ENCODE measurements at regions not wholly inside any gene's neighbourhood (a gene's known extent, or its start where the extent isn't known, plus 50 kb on each side); places are given as distances from the start of the nearest gene placed in this dataset.

DNA sequence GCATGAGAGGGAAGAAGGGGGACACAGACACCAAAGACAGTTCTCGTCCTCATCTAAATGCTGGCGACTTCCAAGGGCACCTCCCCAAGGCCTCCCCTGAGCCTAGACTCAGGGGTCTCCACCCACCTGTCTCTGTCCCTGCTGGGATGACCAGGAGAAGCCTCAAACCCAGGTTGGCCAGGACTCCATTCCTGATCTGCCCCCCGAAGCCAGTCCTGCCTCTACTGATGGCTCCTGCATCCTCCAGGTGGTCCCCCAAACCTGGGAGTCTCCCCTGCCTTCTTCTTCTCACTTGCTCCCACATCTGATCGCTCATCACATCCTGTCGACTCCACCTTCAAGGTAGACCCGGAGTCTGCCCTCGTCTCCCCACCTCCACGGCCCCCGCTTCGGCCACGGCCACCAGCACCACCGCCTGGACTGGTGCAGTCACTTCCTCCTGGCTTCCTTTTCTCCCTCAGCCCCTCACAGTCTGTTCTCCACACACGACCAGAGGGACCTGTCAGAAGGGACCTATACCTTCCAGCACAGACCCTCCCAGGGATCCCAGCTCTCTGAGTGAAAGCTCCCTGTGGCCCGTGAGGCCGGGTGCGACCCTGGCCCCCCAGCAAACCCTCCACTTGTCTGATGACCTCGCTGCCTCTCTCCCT lies 92.1 kb downstream of the CEBPB start:
- H3K79me2 ChIP-seq (ENCODE audit: insufficient read depth, low read length) = no peaks in the 10 kb centered on the region
- H2AFZ ChIP-seq (ENCODE audit: low read length) = no peak overlapping the region
- H3K9ac ChIP-seq (ENCODE audit: low read depth, low read length, poor library complexity, severe bottlenecking) = no peak overlapping the region
- H3K4me2 ChIP-seq (ENCODE audit: low read depth, low read length, poor library complexity, severe bottlenecking) = no peak overlapping the region
- H3K9me3 ChIP-seq (ENCODE audit: insufficient read depth, low read depth, low read length) = no peaks in the 10 kb centered on the region
- H3K36me3 ChIP-seq (ENCODE audit: insufficient read depth, low read length) = no peaks in the 10 kb centered on the region
- no peak for TF ChIP-seq EZH2phosphoT487 (IDR thresholded peaks at IDR 0.05; ENCODE audit: borderline replicate concordance)
- TF ChIP-seq, protein P1, sequence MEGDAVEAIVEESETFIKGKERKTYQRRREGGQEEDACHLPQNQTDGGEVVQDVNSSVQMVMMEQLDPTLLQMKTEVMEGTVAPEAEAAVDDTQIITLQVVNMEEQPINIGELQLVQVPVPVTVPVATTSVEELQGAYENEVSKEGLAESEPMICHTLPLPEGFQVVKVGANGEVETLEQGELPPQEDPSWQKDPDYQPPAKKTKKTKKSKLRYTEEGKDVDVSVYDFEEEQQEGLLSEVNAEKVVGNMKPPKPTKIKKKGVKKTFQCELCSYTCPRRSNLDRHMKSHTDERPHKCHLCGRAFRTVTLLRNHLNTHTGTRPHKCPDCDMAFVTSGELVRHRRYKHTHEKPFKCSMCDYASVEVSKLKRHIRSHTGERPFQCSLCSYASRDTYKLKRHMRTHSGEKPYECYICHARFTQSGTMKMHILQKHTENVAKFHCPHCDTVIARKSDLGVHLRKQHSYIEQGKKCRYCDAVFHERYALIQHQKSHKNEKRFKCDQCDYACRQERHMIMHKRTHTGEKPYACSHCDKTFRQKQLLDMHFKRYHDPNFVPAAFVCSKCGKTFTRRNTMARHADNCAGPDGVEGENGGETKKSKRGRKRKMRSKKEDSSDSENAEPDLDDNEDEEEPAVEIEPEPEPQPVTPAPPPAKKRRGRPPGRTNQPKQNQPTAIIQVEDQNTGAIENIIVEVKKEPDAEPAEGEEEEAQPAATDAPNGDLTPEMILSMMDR (conservative IDR thresholded peaks at IDR 0.05; ENCODE audit: low read length) = no peak
- H3K4me3 ChIP-seq (ENCODE audit: low read length, poor library complexity, severe bottlenecking) = no peak overlapping the region
- no peaks in the 10 kb centered on the region for H3F3A ChIP-seq (ENCODE audit: low read depth)
- H4K20me1 ChIP-seq (ENCODE audit: insufficient read depth, low read length, poor library complexity, severe bottlenecking) = no peaks in the 10 kb centered on the region
- H3K4me1 ChIP-seq (ENCODE audit: insufficient read depth, low read length, poor library complexity, severe bottlenecking) = peaks cover 6% of the 10 kb centered on the region
- no peaks in the 10 kb centered on the region for H3K9me2 ChIP-seq (replicated peaks; ENCODE audit: low read depth, low read length)
- H3K27me3 ChIP-seq (ENCODE audit: insufficient read depth, low read length, poor library complexity, severe bottlenecking) = no peaks in the 10 kb centered on the region

DNA sequence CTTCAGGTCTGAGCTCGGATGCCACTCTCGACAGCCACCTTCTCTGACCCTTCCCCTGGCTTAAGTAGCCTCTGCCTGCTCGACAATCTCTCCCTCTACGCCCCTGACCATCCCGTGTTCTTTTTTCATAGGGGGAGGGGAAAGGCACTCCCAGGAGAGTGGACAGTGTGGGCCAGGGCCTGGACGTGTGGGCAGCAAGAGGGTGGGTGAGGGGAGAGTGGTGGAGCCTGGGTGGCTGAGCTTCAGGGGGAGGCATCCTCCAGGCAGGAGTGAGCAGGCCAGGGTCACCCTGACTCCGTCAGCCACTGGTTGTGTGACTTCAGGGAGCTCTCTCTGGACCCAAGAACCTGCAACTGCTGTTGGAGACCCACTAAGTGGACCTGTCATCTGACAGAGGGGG lies 92.7 kb downstream of the CEBPB start:
- H3K4me3 ChIP-seq (ENCODE audit: low read length, poor library complexity, severe bottlenecking) = no peak overlapping the region
- H3K9me2 ChIP-seq (replicated peaks; ENCODE audit: low read depth, low read length) = no peaks in the 10 kb centered on the region
- H3K36me3 ChIP-seq (ENCODE audit: insufficient read depth, low read length) = no peaks in the 10 kb centered on the region
- TF ChIP-seq, protein P1 (conservative IDR thresholded peaks at IDR 0.05; ENCODE audit: low read length) = no peak
- TF ChIP-seq EZH2phosphoT487 (IDR thresholded peaks at IDR 0.05; ENCODE audit: borderline replicate concordance) = no peak
- no peak overlapping the region for H3K9ac ChIP-seq (ENCODE audit: low read depth, low read length, poor library complexity, severe bottlenecking)
- no peaks in the 10 kb centered on the region for H3K79me2 ChIP-seq (ENCODE audit: insufficient read depth, low read length)
- no peak overlapping the region for H2AFZ ChIP-seq (ENCODE audit: low read length)
- no peaks in the 10 kb centered on the region for H3K27me3 ChIP-seq (ENCODE audit: insufficient read depth, low read length, poor library complexity, severe bottlenecking)
- H3K4me1 ChIP-seq (ENCODE audit: insufficient read depth, low read length, poor library complexity, severe bottlenecking) = peaks cover 6% of the 10 kb centered on the region
- H3K4me2 ChIP-seq (ENCODE audit: low read depth, low read length, poor library complexity, severe bottlenecking) = no peak overlapping the region
- no peaks in the 10 kb centered on the region for H4K20me1 ChIP-seq (ENCODE audit: insufficient read depth, low read length, poor library complexity, severe bottlenecking)
- no peaks in the 10 kb centered on the region for H3F3A ChIP-seq (ENCODE audit: low read depth)
- H3K9me3 ChIP-seq (ENCODE audit: insufficient read depth, low read depth, low read length) = no peaks in the 10 kb centered on the region

DNA sequence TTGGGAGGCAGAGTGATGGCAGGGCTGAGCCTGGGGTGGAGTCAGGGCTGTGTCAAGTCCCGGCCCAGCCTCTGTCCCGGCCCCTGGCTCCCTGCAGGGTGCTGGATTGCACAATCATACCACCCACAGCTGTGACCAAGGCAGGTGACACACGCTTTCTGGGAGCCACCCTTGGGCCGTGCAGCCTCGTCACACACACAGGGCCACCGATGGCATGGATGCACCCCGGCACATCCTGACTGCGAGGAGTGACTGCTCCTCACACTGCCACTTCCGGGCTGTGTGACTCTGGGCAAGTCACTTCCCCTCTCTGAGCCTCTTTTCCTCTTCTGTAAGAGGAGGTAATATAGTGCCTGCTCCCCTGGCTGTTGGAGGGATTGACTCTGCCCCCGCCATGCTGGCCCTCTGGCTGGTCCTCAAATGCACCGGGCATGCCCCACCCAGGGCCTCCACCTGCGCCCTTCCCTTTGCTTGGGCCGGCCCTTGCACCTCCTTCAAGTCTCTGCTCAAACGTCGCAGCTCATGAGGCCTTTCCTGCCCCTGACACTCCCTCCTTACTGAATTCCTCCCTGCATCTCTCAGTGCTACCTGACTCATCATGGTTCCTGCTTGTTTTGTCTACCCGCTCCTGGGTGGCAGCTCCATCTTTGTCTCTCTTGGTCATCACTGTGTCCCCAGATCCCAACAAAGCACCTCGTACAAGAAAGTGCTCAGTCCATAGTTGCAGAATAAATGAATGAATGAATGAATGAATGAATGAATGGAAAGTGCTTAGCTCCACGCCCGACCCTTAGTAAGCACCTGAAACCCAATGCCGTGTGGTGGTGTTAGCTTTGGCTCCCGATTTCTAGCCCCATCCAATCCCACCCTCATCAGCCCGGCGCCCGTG lies 93.5 kb downstream of the CEBPB start:
- Histone ChIP-seq H3K9me3 (ENCODE audit: insufficient read depth, low read depth, low read length) (no peaks in the 10 kb centered on the region), H4K20me1 (ENCODE audit: insufficient read depth, low read length, poor library complexity, severe bottlenecking) (no peaks in the 10 kb centered on the region), H3F3A (ENCODE audit: low read depth) (no peaks in the 10 kb centered on the region), H3K9me2 (replicated peaks; ENCODE audit: low read depth, low read length) (no peaks in the 10 kb centered on the region), H2AFZ (ENCODE audit: low read length) (no peak overlapping the region), H3K79me2 (ENCODE audit: insufficient read depth, low read length) (no peaks in the 10 kb centered on the region), H3K4me2 (ENCODE audit: low read depth, low read length, poor library complexity, severe bottlenecking) (no peak overlapping the region), H3K27me3 (ENCODE audit: insufficient read depth, low read length, poor library complexity, severe bottlenecking) (no peaks in the 10 kb centered on the region), H3K9ac (ENCODE audit: low read depth, low read length, poor library complexity, severe bottlenecking) (no peak overlapping the region), H3K4me3 (ENCODE audit: low read length, poor library complexity, severe bottlenecking) (no peak overlapping the region), H3K36me3 (ENCODE audit: insufficient read depth, low read length) (no peaks in the 10 kb centered on the region), H3K4me1 (ENCODE audit: insufficient read depth, low read length, poor library complexity, severe bottlenecking) (peaks cover 6% of the 10 kb centered on the region)
- TF ChIP-seq, protein P1 (conservative IDR thresholded peaks at IDR 0.05; ENCODE audit: low read length) = no peak
- no peak for TF ChIP-seq EZH2phosphoT487 (IDR thresholded peaks at IDR 0.05; ENCODE audit: borderline replicate concordance)

Measured in Loucy (cell line).